Gastrocnemius medialis (tissue), 4 donors: ENCODE measurements at regions not wholly inside any gene's neighbourhood (a gene's known extent, or its start where the extent isn't known, plus 50 kb on each side); places are given as distances from the start of the nearest gene placed in this dataset.
"Not testable (repeated sequence)": the region's sequence is repeated elsewhere in the genome, so short reads cannot be mapped to it uniquely, and the experiment has no call there.

Experiments
- ATAC-seq, 2 donors: fragments of 150-250 bp; one replicate each; pipeline ENCODE4 v1.9.1; 2016
- DNase-seq, 2 donors: peaks; one replicate each; pipeline ENCODE4 v3.0.0-alpha.2; 2019
- H3K27ac ChIP-seq, 4 donors: fragments of 200-600 bp; sonication (generic); 1 replicate in 1 of 4; 2 replicates in 3 of 4; pipeline ENCODE4 v1.5.1; 2016 to 2018; ENCODE audit warnings: mild to moderate bottlenecking in 2 of 4, moderate library complexity in 1 of 4
- H3K27me3 ChIP-seq, 3 donors: fragments of 200-600 bp; sonication (generic) in 2 of 3; 1 replicate in 1 of 3; 2 replicates in 2 of 3; pipeline versions ENCODE4 v1.5.1 to v1.6.0; 2016 to 2019; ENCODE audit warnings: mild to moderate bottlenecking in 1 of 3, moderate library complexity in 1 of 3
- H3K36me3 ChIP-seq, 2 donors: fragments of 200-600 bp; sonication (generic) in 1 of 2; one replicate each; pipeline ENCODE4 v1.5.1; 2017 to 2018
- H3K4me1 ChIP-seq, 2 donors: fragments of 200-600 bp; sonication (generic) in 1 of 2; one replicate each; pipeline ENCODE4 v1.5.1; 2016 to 2017; ENCODE audit warnings: mild to moderate bottlenecking in 2 of 2
- H3K4me3 ChIP-seq, 4 donors: fragments of 200-600 bp; sonication (generic) in 3 of 4; 1 replicate in 1 of 4; 2 replicates in 3 of 4; pipeline ENCODE4 v1.5.1; 2016 to 2019; ENCODE audit warnings: mild to moderate bottlenecking in 2 of 4
- H3K9me3 ChIP-seq, 3 donors: fragments of 200-600 bp; sonication (generic) in 2 of 3; 1 replicate in 1 of 3; 2 replicates in 2 of 3; pipeline ENCODE4 v1.5.1; 2016 to 2019
- POLR2A ChIP-seq, 2 donors: fragments of 450-650 bp; IDR thresholded peaks; one replicate each; pipeline ENCODE4 v1.6.1; 2017; ENCODE audit warnings: antibody characterized with exemption in 2 of 2, mild to moderate bottlenecking in 2 of 2, moderate library complexity in 2 of 2
- in situ Hi-C, 4 donors: fragments of 200-750 bp; cut with MboI; loops; one replicate each; pipeline versions ENCODE4 v1.15.0 to v1.8.0; 2017; ENCODE audit warnings: low sequenced_read_pairs in 4 of 4
- intact Hi-C: fragments of 100-400 bp; cut with DNase I; formaldehyde crosslinking; loops from one replicate; pipeline ENCODE4 v1.15.1; 2023; ENCODE audit warnings: low total_unique reads
- TF ChIP-seq, protein P1 (sequence below), 5 experiments: fragments of 450-650 bp in 3 of 5; fragments of 200-600 bp in 2 of 5; sonication (generic) in 2 of 5; IDR thresholded peaks in 4 of 5; conservative IDR thresholded peaks in 1 of 5; 1 replicate in 4 of 5; 2 replicates in 1 of 5; pipeline ENCODE4 v1.5.1; 2016 to 2019; ENCODE audit warnings: antibody characterized with exemption in 5 of 5, mild to moderate bottlenecking in 3 of 5, moderate library complexity in 3 of 5

DNA sequence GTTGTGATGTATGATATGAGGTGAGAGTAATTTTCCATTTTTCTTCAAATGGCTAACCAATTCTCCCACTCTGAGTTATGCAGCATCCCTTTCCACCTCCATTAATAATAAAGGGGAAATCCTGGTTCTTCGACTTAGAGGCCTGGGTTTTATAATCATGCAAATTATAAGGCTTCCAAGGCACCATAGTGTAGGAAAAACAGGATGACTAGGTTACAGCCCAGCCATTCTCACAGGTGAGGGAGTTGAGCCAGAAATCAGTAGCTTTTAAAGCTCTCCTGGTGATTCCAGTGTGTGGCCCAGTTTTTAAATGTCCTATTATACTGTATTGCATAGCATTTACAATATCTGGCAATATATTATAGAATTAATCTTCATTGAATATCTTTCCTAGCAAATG lies 203.1 kb downstream of the ARHGEF9 start:
- Histone ChIP-seq H3K36me3 (no peaks in the 10 kb centered on the region), H3K27me3 (no peaks in the 10 kb centered on the region), H3K9me3 (no peaks in the 10 kb centered on the region), H3K4me3 (no peak overlapping the region), H3K27ac (no peak overlapping the region), H3K4me1 (no peaks in the 10 kb centered on the region)
- intact Hi-C loops (no loop called here), in situ Hi-C loops (no loop called here)
- DNase-seq (no peak), ATAC-seq (no peak)
- TF ChIP-seq, protein P1, sequence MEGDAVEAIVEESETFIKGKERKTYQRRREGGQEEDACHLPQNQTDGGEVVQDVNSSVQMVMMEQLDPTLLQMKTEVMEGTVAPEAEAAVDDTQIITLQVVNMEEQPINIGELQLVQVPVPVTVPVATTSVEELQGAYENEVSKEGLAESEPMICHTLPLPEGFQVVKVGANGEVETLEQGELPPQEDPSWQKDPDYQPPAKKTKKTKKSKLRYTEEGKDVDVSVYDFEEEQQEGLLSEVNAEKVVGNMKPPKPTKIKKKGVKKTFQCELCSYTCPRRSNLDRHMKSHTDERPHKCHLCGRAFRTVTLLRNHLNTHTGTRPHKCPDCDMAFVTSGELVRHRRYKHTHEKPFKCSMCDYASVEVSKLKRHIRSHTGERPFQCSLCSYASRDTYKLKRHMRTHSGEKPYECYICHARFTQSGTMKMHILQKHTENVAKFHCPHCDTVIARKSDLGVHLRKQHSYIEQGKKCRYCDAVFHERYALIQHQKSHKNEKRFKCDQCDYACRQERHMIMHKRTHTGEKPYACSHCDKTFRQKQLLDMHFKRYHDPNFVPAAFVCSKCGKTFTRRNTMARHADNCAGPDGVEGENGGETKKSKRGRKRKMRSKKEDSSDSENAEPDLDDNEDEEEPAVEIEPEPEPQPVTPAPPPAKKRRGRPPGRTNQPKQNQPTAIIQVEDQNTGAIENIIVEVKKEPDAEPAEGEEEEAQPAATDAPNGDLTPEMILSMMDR (IDR thresholded peaks at IDR 0.05 in 4 of 5, conservative IDR thresholded peaks at IDR 0.05 in 1 of 5), result no peak

DNA sequence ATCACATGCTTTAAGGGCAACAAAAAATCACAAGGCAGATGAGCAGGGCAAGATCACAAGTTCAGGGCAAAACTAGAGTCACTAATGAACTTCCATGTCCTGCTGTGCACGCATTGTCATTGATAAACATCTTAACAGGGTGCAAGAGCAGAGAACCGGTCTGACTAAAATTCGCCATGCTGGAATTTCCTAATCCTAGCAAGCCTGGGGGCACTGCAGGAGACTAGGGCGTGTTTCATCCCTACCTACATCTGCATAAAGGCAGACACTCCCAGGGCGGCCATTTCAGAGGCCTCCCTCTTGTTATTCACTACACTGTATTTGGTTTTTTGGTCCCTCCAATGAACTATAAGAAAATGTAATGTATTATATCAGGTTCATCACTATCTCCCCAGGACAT lies 203.6 kb downstream of the ARHGEF9 start:
- DNase-seq, result no peak
- no peaks in the 10 kb centered on the region for H3K27me3 ChIP-seq
- no peak overlapping the region for H3K4me3 ChIP-seq
- TF ChIP-seq, protein P1 (IDR thresholded peaks at IDR 0.05 in 4 of 5, conservative IDR thresholded peaks at IDR 0.05 in 1 of 5), result no peak
- TF ChIP-seq POLR2A (IDR thresholded peaks at IDR 0.05), result no peak
- in situ Hi-C loops (no loop called here), intact Hi-C loops (no loop called here)
- H3K9me3 ChIP-seq, result no peaks in the 10 kb centered on the region
- ATAC-seq, result no peak
- H3K36me3 ChIP-seq, result no peaks in the 10 kb centered on the region
- no peak overlapping the region for H3K27ac ChIP-seq
- no peaks in the 10 kb centered on the region for H3K4me1 ChIP-seq

DNA sequence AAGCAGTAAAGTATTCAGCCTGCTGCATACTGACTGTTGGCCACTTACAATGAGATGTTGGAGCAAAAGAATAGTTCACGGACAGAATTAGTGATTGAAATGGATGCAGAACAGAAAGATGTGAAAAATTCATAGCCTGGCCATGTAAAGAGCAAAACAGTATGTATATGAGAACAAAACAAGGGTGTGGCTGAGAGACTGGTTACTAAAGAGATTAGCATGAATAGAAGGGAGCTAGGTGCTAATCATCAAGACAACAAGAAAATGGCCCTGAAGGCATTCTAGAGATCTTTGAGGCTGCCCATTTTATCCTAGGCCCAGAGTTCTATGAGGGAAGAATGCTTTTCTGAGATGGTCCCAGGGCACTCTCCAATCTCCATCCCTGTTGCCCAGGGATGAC lies 208.5 kb downstream of the ARHGEF9 start:
- Histone ChIP-seq H3K9me3 (no peaks in the 10 kb centered on the region), H3K27me3 (no peaks in the 10 kb centered on the region), H3K4me1 (no peaks in the 10 kb centered on the region), H3K4me3 (no peak overlapping the region), H3K36me3 (no peaks in the 10 kb centered on the region), H3K27ac (no peak overlapping the region)
- intact Hi-C loops (no loop called here), in situ Hi-C loops (no loop called here)
- no peak for TF ChIP-seq POLR2A (IDR thresholded peaks at IDR 0.05)
- TF ChIP-seq, protein P1 (IDR thresholded peaks at IDR 0.05 in 4 of 5, conservative IDR thresholded peaks at IDR 0.05 in 1 of 5), result no peak
- DNase-seq, result no peak
- ATAC-seq, result no peak

DNA sequence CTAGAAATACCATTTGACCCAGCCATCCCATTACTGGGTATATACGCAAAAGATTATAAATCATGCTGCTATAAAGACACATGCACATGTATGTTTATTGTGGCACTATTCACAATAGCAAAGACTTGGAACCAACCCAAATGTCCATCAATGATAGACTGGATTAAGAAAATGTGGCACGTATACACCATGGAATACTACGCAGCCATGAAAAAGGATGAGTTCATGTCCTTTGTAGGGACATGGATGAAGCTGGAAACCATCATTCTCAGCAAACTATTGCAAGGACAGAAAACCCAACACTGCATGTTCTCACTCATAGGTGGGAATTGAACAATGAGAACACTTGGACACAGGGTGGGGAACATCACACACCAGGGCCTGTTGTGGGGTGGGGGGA lies 209.3 kb downstream of the ARHGEF9 start:
- intact Hi-C loops, H3K4me1 ChIP-seq, in situ Hi-C loops, ATAC-seq, DNase-seq, H3K4me3 ChIP-seq, H3K9me3 ChIP-seq, H3K27me3 ChIP-seq, H3K27ac ChIP-seq, H3K36me3 ChIP-seq: not testable (repeated sequence)

DNA sequence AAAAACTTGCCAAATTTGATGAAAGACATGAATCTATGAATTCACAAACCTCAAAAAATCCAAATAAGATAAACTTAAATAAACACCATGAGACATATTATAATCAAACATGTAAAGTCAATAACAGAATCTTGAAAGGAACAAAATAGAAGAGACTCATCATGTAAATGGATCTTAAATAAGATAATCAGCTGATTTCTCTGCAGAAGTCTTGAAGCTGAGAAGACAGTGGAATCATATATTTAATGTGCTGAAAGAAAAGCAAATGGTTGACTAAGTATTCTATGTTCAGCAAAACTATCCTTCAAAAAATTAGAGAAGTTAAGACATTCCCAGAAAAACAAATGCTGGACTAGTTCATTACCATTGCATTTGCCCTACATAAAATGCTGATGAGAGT lies 215.7 kb upstream of the SPIN4 start:
- H3K4me1 ChIP-seq, result peaks cover 0 to 4% of the 10 kb centered on the region in 2 donors

More for the DNA sequence above, 215.7 kb upstream of the SPIN4 start:
- Histone ChIP-seq H3K27me3 (no peaks in the 10 kb centered on the region), H3K27ac (no peak overlapping the region), H3K4me3 (no peak overlapping the region), H3K9me3 (peaks cover 0 to 4% (median 0%) of the 10 kb centered on the region in 3 donors), H3K36me3 (no peaks in the 10 kb centered on the region)
- in situ Hi-C loops, result loop anchor here in 1 of 4 donors (25.0 kb wide), 1 partner anchor 195 kb away; a partner anchor contains a TSS
- DNase-seq (no peak), ATAC-seq (no peak)
- intact Hi-C loops, result loop anchor here (10.0 kb wide), 1 partner anchor 188 kb away; a partner anchor contains a TSS
- TF ChIP-seq, protein P1 (IDR thresholded peaks at IDR 0.05 in 4 of 5, conservative IDR thresholded peaks at IDR 0.05 in 1 of 5), result no peak
- no peak for TF ChIP-seq POLR2A (IDR thresholded peaks at IDR 0.05)
